Parathyroid adenoma (tissue), 2 donors: ENCODE measurements at regions not wholly inside any gene's neighbourhood (a gene's known extent, or its start where the extent isn't known, plus 50 kb on each side); places are given as distances from the start of the nearest gene placed in this dataset.

Experiments
- H2AFZ ChIP-seq: fragments of 300-600 bp; sonication (generic); one replicate; pipeline ENCODE4 v1.7.0; 2017; ENCODE audit warnings: antibody characterized with exemption, mild to moderate bottlenecking
- H3K27ac ChIP-seq: fragments of 300-600 bp; sonication (generic); one replicate; pipeline ENCODE4 v1.7.0; 2017
- H3K27me3 ChIP-seq: fragments of 300-600 bp; sonication (generic); one replicate; pipeline ENCODE4 v1.7.0; 2017; ENCODE audit warnings: low read length; ENCODE audit not compliant: control insufficient read depth, insufficient read depth
- H3K36me3 ChIP-seq: fragments of 300-600 bp; sonication (generic); one replicate; pipeline ENCODE4 v1.7.0; 2017; ENCODE audit warnings: low read length; ENCODE audit not compliant: control insufficient read depth, insufficient read depth
- H3K4me1 ChIP-seq: fragments of 300-600 bp; sonication (generic); one replicate; pipeline ENCODE4 v1.7.0; 2017; ENCODE audit warnings: control low read depth
- H3K4me2 ChIP-seq: fragments of 300-600 bp; sonication (generic); one replicate; pipeline ENCODE4 v1.7.0; 2017; ENCODE audit warnings: low read length
- H3K4me3 ChIP-seq: fragments of 300-600 bp; sonication (generic); one replicate; pipeline ENCODE4 v1.7.0; 2017; ENCODE audit warnings: low read depth, low read length
- H3K79me2 ChIP-seq: fragments of 300-600 bp; sonication (generic); one replicate; pipeline ENCODE4 v1.7.0; 2017; ENCODE audit warnings: control low read depth
- H3K9ac ChIP-seq: fragments of 300-600 bp; sonication (generic); one replicate; pipeline ENCODE4 v1.7.0; 2017; ENCODE audit warnings: mild to moderate bottlenecking
- H3K9me3 ChIP-seq: fragments of 300-600 bp; sonication (generic); one replicate; pipeline ENCODE4 v1.7.0; 2017; ENCODE audit warnings: low read length; ENCODE audit not compliant: control insufficient read depth
- CTCF ChIP-seq: fragments of 300-600 bp; sonication (generic); IDR thresholded peaks from one replicate; pipeline ENCODE4 v1.7.0; 2017; ENCODE audit warnings: antibody characterized with exemption, mild to moderate bottlenecking
- donor health status: primary hyperparathyroidism.

- H3K36me3 ChIP-seq, result no peaks in the 10 kb centered on the region
- TF ChIP-seq CTCF, result no peak
- H3K27me3 ChIP-seq, result no peaks in the 10 kb centered on the region
- H2AFZ ChIP-seq, result no peak overlapping the region
- no peak overlapping the region for H3K9ac ChIP-seq
- no peaks in the 10 kb centered on the region for H3K9me3 ChIP-seq
- no peak overlapping the region for H3K27ac ChIP-seq
- no peaks in the 10 kb centered on the region for H3K79me2 ChIP-seq
- H3K4me2 ChIP-seq, result no peak overlapping the region
- no peaks in the 10 kb centered on the region for H3K4me1 ChIP-seq
- no peak overlapping the region for H3K4me3 ChIP-seq
Measured at GRCh38 chr1:38303843-38304242, 257.2 kb upstream of the POU3F1 start.

GRCh38 chr1:38301040-38301439 is 254.4 kb upstream of the POU3F1 start:
- H3K27ac ChIP-seq, result no peak overlapping the region
- H3K9me3 ChIP-seq, result no peaks in the 10 kb centered on the region
- no peak overlapping the region for H2AFZ ChIP-seq
- no peaks in the 10 kb centered on the region for H3K27me3 ChIP-seq
- H3K9ac ChIP-seq, result no peak overlapping the region
- no peak for TF ChIP-seq CTCF
- no peak overlapping the region for H3K4me3 ChIP-seq
- H3K4me1 ChIP-seq, result no peaks in the 10 kb centered on the region
- H3K36me3 ChIP-seq, result no peaks in the 10 kb centered on the region
- H3K79me2 ChIP-seq, result no peaks in the 10 kb centered on the region
- H3K4me2 ChIP-seq, result no peak overlapping the region

- no peaks in the 10 kb centered on the region for H3K79me2 ChIP-seq
- no peak overlapping the region for H3K4me2 ChIP-seq
- no peaks in the 10 kb centered on the region for H3K36me3 ChIP-seq
- H3K9me3 ChIP-seq, result no peaks in the 10 kb centered on the region
- no peak overlapping the region for H3K27ac ChIP-seq
- H2AFZ ChIP-seq, result no peak overlapping the region
- H3K4me1 ChIP-seq, result no peaks in the 10 kb centered on the region
- no peak overlapping the region for H3K9ac ChIP-seq
- no peaks in the 10 kb centered on the region for H3K27me3 ChIP-seq
- no peak for TF ChIP-seq CTCF
- no peak overlapping the region for H3K4me3 ChIP-seq
Measured at GRCh38 chr1:38300616-38301015, 254.0 kb upstream of the POU3F1 start.

- no peaks in the 10 kb centered on the region for H3K9me3 ChIP-seq
- H3K4me3 ChIP-seq, result no peak overlapping the region
- no peak overlapping the region for H3K4me2 ChIP-seq
- no peaks in the 10 kb centered on the region for H3K36me3 ChIP-seq
- H3K79me2 ChIP-seq, result no peaks in the 10 kb centered on the region
- H3K4me1 ChIP-seq, result no peaks in the 10 kb centered on the region
- H3K27ac ChIP-seq, result no peak overlapping the region
- H3K9ac ChIP-seq, result no peak overlapping the region
- no peaks in the 10 kb centered on the region for H3K27me3 ChIP-seq
- no peak for TF ChIP-seq CTCF
- no peak overlapping the region for H2AFZ ChIP-seq
Measured at GRCh38 chr1:38297842-38298241, 251.2 kb upstream of the POU3F1 start.

GRCh38 chr1:38297246-38297645 is 250.7 kb upstream of the POU3F1 start:
- Histone ChIP-seq H3K4me1 (no peaks in the 10 kb centered on the region), H3K9ac (no peak overlapping the region), H3K4me2 (no peak overlapping the region), H2AFZ (no peak overlapping the region), H3K9me3 (no peaks in the 10 kb centered on the region), H3K4me3 (no peak overlapping the region), H3K36me3 (no peaks in the 10 kb centered on the region), H3K79me2 (no peaks in the 10 kb centered on the region), H3K27me3 (no peaks in the 10 kb centered on the region), H3K27ac (no peak overlapping the region)
- TF ChIP-seq CTCF, result no peak
